NCI-H345 treated with DMSO at 0.1 percent for 48 hours (cell line): ENCODE measurements at regions not wholly inside any gene's neighbourhood (a gene's known extent, or its start where the extent isn't known, plus 50 kb on each side); places are given as distances from the start of the nearest gene placed in this dataset.
"Not testable (repeated sequence)": the region's sequence is repeated elsewhere in the genome, so short reads cannot be mapped to it uniquely, and the experiment has no call there.

Experiments
- DNase-seq: peaks from one replicate; lab custom pipeline; 2025; ENCODE audit not compliant: unreplicated experiment; lab: John Stamatoyannopoulos, UW

DNA sequence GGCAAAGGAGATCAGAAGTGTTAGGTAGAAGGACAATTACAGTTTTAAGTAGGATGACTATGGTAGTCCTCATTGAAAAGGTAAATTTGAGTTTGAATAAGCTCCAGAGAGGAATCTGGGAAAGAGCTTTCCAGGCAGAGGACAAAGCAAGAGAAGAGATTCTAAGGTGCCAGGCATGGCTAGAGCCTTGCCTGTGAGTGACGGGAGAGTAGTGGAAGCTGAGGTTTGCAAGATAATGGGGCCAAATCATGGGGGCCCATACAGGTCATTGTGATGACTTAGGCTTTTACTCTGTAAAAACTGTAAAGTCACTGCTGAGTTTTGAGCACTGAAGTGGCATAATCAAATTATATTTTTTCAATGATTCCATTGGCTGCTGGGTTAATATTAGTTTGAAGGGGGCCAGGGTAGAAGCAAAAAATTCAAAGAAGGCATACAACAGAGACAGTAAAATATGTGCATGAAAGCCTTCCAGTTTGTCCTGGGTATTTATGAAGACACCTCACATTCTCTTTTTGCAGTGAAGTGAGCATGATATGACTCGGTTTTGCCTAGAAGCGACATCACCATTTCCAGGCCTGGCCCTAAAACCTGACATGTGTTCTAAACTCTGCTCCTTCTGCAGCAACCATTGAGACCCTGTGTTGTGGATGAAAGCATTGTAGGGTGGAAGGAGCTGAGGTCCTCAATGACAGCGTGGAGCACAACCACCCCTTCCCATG, 279.8 kb upstream of the TNC start:
- DNase-seq = no peak

DNA sequence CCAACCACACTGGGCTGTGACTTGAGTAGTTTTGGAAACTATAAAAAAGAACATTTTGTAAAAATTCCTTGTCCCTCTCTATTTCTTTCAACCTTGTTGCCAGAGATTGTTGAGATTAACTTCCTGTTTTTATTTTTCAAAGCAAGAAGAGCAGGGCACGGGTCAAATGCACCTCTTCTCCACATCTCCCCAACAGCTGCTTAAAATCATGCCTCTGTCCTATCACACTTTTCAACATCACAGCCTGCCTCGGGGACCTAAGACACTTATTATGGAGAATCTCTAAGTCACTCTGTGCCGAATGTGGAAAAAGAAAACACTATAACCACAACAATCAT, 280.3 kb upstream of the TNC start:
- DNase-seq = no peak

DNA sequence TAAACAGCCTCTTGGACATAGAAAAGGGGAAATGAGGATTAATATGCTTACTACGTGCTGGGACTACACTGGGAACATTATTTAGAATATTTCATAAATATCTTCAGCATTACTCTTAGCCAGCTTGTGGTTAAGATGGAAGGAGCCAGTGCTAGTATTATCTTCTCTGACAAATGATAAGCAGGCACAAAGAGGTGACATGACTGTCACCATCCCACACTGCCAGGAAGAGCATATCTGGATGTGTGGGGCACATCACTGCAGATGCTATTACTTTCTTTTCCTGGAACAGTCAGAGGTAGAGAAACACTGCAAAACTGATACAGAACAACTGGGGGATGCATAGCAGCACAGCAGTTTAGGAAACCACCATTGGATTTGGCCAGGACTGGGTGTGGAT, 281.0 kb upstream of the TNC start:
- DNase-seq = no peak

DNA sequence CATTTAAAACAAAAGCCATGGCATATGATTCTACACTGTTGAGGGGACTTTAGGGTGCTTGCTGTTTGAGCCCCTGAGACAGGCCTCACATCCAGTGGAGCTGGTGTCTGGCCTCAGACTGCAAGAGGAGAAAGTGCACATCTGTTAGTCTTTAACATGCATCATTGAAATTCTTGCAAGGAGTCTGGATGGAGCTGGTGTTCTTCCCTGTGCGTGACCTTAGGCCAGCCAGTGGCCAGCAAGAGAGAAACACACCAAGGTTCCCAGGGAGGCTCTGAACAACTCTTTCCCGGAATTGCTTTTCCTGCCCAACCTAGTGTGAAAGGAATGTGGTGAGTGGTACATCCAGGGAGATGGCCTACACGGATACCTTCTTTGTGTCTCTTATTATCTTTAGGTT, 282.8 kb upstream of the TNC start:
- no peak for DNase-seq

GRCh38 chr9:115401756-115402327, 283.9 kb upstream of the TNC start:
- DNase-seq = no peak

GRCh38 chr9:115403753-115404152, 285.8 kb upstream of the TNC start:
- DNase-seq = no peak

GRCh38 chr9:115404311-115404710, 286.4 kb upstream of the TNC start:
- no peak for DNase-seq

DNA sequence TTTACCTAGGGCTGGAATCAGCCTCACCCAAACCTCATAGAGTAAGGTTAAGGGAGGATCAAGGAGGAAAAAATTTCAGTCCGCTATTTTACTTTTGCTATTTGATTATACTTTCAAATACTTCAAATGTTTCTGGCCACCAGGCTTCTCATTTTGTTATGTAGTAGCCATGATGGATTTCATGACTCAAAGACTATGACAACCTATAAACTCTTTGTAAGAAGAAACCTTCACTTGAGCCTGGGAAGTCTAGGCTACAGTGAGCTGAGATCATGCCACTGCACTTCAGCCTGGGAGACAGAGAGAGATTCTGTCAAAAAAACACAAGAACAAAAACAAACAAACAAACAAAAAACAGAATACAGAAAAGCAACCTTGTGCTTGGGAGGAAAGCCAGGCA, 293.6 kb upstream of the TNC start:
- no peak for DNase-seq

GRCh38 chr9:115411993-115412452, 294.1 kb upstream of the TNC start:
- DNase-seq = no peak

GRCh38 chr9:115412656-115413055, 294.7 kb upstream of the TNC start:
- no peak for DNase-seq

DNA sequence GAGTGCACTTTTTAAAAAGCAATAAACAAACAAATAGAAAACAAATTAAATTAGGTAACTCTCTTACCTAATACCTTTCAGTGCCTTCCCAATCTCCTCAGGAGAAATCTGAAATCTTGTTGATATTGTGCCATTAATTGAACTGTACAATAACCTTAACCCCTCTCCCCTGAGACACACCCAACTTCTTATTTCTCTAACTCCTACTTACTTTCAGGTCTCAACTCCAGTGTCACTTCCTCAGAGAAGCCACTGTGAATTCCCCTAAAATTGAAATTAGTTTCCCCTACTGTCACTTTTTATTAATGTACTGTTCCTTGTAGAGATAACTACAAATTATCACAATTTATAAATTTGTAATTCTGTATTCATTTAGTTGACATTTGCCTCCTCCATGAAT, 295.3 kb upstream of the TNC start:
- DNase-seq = no peak

DNA sequence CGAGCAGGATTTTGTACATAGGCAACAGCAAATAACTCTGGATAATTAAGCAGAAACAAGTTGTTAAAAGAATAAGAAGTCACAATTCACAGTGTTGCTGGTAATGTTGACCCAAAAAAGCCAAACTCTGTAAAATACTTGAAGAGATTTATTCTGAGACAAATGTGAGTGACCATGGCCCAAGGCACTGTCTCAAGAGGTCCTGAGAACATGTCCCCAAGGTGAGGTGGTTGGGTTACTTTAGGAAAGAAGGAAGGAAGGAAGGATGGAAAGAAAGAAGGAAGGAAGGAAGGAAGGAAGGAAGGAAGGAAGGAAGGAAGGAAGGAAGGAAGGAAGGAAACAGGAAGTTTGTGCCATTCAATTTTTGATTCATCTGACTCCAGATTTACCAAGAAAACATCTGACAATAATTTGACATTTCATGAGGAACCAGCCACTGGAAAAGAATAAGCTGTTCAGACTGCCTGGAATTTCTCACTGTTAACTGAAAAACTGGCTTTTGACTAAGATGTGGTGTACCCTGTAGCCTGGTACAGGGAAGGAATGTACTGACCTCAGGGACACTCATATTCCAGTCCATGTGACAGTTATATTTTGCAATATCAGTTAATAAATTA, 295.9 kb upstream of the TNC start:
- DNase-seq = no peak

- DNase-seq = no peak
Measured at GRCh38 chr9:115414561-115414960, 296.6 kb upstream of the TNC start.

DNA sequence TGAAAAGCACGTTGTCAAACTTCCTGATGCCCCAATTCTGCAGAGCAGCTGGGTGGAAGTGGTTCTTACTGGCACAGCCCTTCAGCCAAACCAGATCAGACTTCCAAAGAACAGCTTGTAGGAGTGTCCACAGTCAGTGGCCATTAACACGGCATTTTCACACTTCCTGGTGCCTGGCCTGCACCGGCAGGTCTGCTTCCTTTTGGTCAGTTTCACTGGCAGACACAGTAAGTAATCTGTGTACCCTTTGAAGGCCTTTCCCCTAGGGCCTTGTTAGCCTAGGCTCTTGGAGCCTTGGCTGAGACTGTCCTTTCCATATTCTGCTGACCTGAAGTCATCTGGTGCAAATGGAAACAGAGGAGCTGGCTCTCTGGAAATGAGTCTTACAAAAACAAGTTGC, 297.5 kb upstream of the TNC start:
- DNase-seq = no peak

- DNase-seq = no peak
Measured at GRCh38 chr9:115416299-115416698, 298.3 kb upstream of the TNC start.

- DNase-seq = not testable (repeated sequence)
Measured at GRCh38 chr9:115418181-115418580, 300.2 kb upstream of the TNC start.

DNA sequence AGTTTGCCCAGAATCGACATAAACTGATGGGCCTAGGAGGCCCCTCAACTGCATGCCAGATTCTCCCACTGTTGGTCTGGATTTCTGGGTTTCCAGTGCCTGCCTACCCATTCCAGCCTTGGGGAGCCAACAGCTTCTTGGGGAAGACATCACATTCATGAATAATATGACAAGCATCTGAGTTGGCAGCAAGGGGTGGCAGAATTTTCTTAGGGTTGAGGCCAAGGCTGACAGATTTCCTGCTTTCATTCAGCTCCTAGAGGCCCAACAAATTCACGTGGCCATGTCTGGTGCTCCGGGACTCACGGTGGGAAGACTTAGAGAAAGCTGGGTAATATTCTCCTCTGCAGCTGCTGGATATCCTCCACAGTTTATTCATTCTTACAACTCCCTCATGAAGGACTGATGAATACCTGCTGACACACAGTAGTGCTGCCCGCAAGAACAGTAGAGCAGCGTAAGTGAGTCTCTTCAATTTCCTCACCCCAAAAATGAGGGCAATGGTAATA, 305.0 kb upstream of the TNC start:
- DNase-seq = no peak

DNA sequence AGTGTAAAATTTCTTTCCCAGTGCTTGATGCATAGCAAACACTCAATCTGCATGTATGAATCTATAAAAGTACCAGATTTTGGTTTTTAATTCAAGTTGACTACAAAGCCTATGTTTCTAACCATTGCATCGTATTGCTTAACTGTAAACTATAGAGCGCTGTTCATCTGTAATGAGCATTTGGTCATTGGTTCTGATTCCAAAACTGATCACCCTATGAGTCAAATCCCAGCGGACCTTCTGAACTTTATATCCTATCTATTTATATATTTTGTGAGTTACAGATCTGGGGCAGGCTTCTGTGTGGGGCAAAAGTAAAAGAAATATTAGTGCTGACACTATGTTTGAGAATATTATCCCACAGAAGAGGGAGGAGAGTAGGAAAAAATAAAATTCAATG, 305.7 kb upstream of the TNC start:
- DNase-seq = no peak

GRCh38 chr9:115425601-115426000, 307.6 kb upstream of the TNC start:
- no peak for DNase-seq

- DNase-seq = no peak
Measured at GRCh38 chr9:115437418-115437817, 319.5 kb upstream of the TNC start.

DNA sequence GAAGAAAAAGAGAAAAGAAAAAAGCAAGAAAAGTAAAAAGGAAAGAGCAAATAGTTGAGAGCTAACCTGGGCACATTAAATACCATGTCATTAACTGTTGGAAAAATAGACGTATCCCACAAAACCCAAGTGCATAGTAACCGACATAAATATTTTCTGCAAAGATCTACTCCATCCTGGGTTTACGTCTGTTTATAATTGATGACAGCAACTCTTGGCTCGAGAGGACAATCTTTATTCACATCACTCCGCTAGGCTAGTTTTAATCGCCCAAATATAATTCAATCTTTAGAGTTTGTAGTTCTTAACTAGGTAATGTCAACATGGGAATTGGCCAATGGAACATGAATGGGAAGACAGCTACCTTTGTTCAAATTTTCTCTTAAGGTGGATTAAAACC, 321.7 kb upstream of the TNC start:
- no peak for DNase-seq

DNA sequence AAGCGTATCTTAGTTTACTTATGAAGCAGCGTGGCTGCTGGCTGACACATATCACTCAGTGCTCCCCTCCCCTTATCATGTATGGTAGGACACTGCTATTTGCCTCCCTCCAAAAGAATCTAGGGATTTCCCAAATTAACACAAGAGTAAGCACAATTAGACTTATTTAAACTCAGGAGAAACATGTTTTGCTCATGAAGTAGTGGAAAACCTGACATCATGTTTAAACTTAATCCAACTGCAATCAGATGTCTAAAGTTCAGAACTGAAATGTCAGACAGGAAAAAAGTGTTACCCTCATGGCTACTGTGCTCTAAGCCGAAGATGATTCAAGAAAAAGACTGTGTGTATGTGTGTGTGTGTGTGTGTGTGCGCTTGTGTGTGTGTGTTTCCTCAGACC, 324.1 kb upstream of the TNC start:
- no peak for DNase-seq

DNA sequence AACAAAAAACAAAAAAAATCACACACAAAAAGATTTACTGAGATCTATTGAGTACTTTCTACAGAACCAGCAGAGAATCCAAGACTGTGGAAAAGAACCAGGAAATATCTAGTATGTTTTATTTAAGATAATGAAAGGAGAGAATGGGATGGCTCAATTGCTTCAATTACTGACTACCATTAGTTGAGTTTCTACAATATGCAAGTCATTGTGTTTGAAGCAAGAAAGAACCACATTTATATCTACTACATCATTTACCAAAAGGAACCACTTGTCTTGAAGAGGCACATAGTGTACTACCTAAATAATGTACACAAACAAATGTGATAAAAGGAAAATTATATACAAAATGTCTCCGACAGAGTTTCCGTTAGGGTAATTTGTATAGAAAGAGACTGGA, 325.9 kb upstream of the TNC start:
- DNase-seq = no peak
